ENCODE measurements at regions not wholly inside any gene's neighbourhood (a gene's known extent, or its start where the extent isn't known, plus 50 kb on each side); places are given as distances from the start of the nearest gene placed in this dataset.

DNA sequence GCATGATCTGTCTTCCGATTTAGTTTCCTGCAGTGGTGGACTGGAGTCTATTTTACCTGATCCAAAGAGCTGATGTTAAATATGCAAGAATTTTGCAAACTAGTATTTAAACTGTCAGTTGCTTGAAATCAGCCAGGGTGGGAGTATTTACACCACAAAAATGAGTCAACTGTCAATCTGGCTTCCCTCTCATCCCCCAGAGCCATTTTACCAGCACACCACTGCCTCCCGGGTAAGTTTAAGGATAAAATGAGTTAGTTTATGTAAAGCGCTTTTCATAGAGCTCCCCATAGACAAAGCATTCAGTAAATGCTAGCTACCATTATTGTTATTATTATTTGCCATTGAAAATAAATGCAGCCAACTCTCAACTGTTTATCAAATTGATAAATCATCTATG is 106.3 kb upstream of the FRMD6 start:
- Histone ChIP-seq H3K9me3 (ENCODE audit: control insufficient read depth in 5 of 5, low read length in 5 of 5) (no peaks in the 10 kb centered on the region), H3K27ac (ENCODE audit: low read depth, low read length) (no peak overlapping the region), H3K9ac (ENCODE audit: low read length in 5 of 5) (no peak overlapping the region), H3K36me3 (ENCODE audit: control insufficient read depth in 5 of 5, insufficient read depth in 5 of 5, low read length in 5 of 5) (no peaks in the 10 kb centered on the region), H3K4me3 (ENCODE audit: low read depth in 1 of 5, low read length in 5 of 5) (no peak overlapping the region), H3K27me3 (ENCODE audit: control insufficient read depth in 5 of 5, insufficient read depth in 4 of 5, low read length in 5 of 5) (no peaks in the 10 kb centered on the region), H3K4me1 (ENCODE audit: control insufficient read depth in 5 of 5, insufficient read depth in 5 of 5, low read length in 5 of 5) (no peaks in the 10 kb centered on the region)

DNA sequence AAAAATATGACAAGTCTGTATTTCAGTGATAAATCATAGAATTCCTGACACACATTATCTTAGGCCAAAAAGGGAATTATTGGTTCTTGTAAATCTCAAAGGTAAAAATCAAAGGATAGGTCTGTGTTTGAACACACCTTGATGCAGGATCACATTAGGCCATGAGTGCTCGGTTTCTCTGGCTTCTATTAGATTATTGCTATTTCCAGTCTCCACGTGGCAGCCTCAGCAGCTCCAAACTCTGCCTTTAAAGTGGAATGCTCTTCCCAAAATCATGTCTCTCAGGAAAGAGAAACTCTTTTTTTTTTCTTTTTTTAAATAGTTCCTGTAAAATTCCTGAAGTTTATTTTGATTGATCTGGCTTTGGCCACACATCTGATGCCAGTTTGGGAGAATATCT is 105.6 kb upstream of the FRMD6 start:
- Histone ChIP-seq H3K4me3 (ENCODE audit: low read depth in 1 of 5, low read length in 5 of 5) (no peak overlapping the region), H3K4me1 (ENCODE audit: control insufficient read depth in 5 of 5, insufficient read depth in 5 of 5, low read length in 5 of 5) (no peaks in the 10 kb centered on the region), H3K9ac (ENCODE audit: low read length in 5 of 5) (no peak overlapping the region), H3K27ac (ENCODE audit: low read depth, low read length) (no peak overlapping the region), H3K9me3 (ENCODE audit: control insufficient read depth in 5 of 5, low read length in 5 of 5) (no peaks in the 10 kb centered on the region), H3K36me3 (ENCODE audit: control insufficient read depth in 5 of 5, insufficient read depth in 5 of 5, low read length in 5 of 5) (no peaks in the 10 kb centered on the region), H3K27me3 (ENCODE audit: control insufficient read depth in 5 of 5, insufficient read depth in 4 of 5, low read length in 5 of 5) (no peaks in the 10 kb centered on the region)

DNA sequence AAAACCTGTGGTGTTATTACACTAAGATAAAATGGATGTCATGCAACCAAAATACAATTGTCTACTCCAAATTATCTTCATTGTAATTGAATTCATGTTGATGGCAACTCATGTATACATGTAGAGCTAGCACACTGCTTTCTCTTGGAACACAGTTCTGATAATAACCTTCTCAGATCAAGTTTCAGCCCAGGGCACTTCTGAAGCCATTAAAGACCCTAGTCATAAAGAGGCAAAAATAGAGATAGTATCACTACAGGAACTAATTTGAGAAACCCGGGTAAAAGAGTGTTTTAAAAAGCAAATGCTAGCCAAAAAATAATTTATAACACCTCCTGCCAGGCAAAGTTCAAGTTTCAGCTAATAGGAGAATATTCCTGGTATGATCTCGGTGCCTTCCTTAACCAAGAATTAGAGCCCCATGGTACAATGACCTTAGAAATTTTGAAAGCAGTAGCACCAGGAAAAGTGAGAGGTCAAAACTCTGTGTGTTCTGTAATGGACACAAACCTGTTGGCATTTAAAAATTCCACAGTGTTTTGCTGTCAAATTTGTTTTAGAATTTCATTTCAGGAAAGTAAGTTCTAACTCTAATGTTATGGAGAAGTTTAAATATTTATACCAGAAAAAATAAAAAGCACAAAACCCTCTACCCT is 105.0 kb upstream of the FRMD6 start:
- Histone ChIP-seq H3K9me3 (ENCODE audit: control insufficient read depth in 5 of 5, low read length in 5 of 5) (no peaks in the 10 kb centered on the region), H3K36me3 (ENCODE audit: control insufficient read depth in 5 of 5, insufficient read depth in 5 of 5, low read length in 5 of 5) (no peaks in the 10 kb centered on the region), H3K27me3 (ENCODE audit: control insufficient read depth in 5 of 5, insufficient read depth in 4 of 5, low read length in 5 of 5) (no peaks in the 10 kb centered on the region), H3K4me3 (ENCODE audit: low read depth in 1 of 5, low read length in 5 of 5) (no peak overlapping the region), H3K4me1 (ENCODE audit: control insufficient read depth in 5 of 5, insufficient read depth in 5 of 5, low read length in 5 of 5) (no peaks in the 10 kb centered on the region), H3K9ac (ENCODE audit: low read length in 5 of 5) (no peak overlapping the region), H3K27ac (ENCODE audit: low read depth, low read length) (no peak overlapping the region)

DNA sequence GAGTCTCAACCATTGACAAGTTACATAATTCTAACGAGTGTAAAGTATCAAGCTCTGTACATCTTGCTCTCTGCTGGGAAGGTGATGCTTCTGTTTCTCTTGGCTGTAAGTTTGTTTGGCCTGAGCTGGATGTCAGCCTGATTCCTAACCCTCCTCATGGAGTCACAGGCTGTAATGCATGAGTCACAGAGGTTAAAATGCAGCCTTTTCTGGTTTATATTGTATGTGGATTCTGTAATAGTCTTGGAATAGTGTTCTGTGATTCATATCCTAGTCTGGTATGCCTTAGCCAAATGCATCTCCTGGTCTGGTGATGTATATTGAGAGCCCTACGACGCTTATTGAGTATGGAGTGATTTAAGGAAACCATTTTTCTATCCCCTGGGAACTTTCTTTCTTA is 104.5 kb upstream of the FRMD6 start:
- H3K27me3 ChIP-seq (ENCODE audit: control insufficient read depth in 5 of 5, insufficient read depth in 4 of 5, low read length in 5 of 5): no peaks in the 10 kb centered on the region
- H3K36me3 ChIP-seq (ENCODE audit: control insufficient read depth in 5 of 5, insufficient read depth in 5 of 5, low read length in 5 of 5): no peaks in the 10 kb centered on the region
- no peaks in the 10 kb centered on the region for H3K4me1 ChIP-seq (ENCODE audit: control insufficient read depth in 5 of 5, insufficient read depth in 5 of 5, low read length in 5 of 5)
- H3K27ac ChIP-seq (ENCODE audit: low read depth, low read length): no peak overlapping the region
- no peak overlapping the region for H3K4me3 ChIP-seq (ENCODE audit: low read depth in 1 of 5, low read length in 5 of 5)
- H3K9ac ChIP-seq (ENCODE audit: low read length in 5 of 5): no peak overlapping the region
- H3K9me3 ChIP-seq (ENCODE audit: control insufficient read depth in 5 of 5, low read length in 5 of 5): no peaks in the 10 kb centered on the region

DNA sequence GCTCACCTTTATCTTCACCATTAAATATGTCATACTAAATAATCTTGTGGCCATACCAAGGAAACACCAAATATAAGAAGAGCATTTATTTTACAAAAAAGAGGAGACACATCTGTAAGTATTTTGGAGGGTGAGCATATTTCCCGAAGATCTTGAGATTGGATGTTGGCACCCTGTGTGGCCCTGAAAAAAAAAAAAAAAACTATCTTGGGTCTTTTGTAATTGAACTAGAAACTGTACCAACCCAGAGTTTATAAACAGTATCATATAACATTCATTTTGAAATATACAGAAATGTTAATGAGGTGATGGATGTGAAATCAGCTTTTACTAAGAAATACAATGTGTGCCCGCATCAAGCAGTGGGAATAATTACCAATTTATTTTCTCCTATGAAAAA is 104.0 kb upstream of the FRMD6 start:
- H3K9ac ChIP-seq (ENCODE audit: low read length in 5 of 5): no peak overlapping the region
- H3K4me3 ChIP-seq (ENCODE audit: low read depth in 1 of 5, low read length in 5 of 5): no peak overlapping the region
- H3K4me1 ChIP-seq (ENCODE audit: control insufficient read depth in 5 of 5, insufficient read depth in 5 of 5, low read length in 5 of 5): no peaks in the 10 kb centered on the region
- H3K27ac ChIP-seq (ENCODE audit: low read depth, low read length): no peak overlapping the region
- no peaks in the 10 kb centered on the region for H3K9me3 ChIP-seq (ENCODE audit: control insufficient read depth in 5 of 5, low read length in 5 of 5)
- H3K27me3 ChIP-seq (ENCODE audit: control insufficient read depth in 5 of 5, insufficient read depth in 4 of 5, low read length in 5 of 5): no peaks in the 10 kb centered on the region
- H3K36me3 ChIP-seq (ENCODE audit: control insufficient read depth in 5 of 5, insufficient read depth in 5 of 5, low read length in 5 of 5): no peaks in the 10 kb centered on the region

DNA sequence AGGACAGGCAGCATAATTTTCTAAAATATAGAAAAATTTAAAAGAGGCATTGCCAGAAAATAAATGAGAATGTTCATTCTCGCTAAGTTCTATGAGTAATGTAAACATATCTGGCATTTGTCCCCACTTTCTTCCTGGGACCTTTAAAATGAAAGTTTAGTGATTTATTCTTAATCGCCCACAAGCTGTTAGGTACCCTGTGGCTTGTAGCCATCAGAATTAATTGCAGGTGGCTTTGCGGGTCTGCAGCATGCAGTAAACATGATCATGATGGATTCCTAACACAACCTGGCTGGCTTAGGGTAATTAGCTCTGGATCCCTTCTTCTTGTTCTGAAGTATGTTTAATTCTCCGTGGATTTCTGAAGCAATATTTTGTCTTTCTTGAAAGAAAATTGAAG is 103.5 kb upstream of the FRMD6 start:
- Histone ChIP-seq H3K27ac (ENCODE audit: low read depth, low read length) (no peak overlapping the region), H3K27me3 (ENCODE audit: control insufficient read depth in 5 of 5, insufficient read depth in 4 of 5, low read length in 5 of 5) (no peaks in the 10 kb centered on the region), H3K36me3 (ENCODE audit: control insufficient read depth in 5 of 5, insufficient read depth in 5 of 5, low read length in 5 of 5) (no peaks in the 10 kb centered on the region), H3K4me3 (ENCODE audit: low read depth in 1 of 5, low read length in 5 of 5) (no peak overlapping the region), H3K9ac (ENCODE audit: low read length in 5 of 5) (no peak overlapping the region), H3K4me1 (ENCODE audit: control insufficient read depth in 5 of 5, insufficient read depth in 5 of 5, low read length in 5 of 5) (no peaks in the 10 kb centered on the region), H3K9me3 (ENCODE audit: control insufficient read depth in 5 of 5, low read length in 5 of 5) (no peaks in the 10 kb centered on the region)

DNA sequence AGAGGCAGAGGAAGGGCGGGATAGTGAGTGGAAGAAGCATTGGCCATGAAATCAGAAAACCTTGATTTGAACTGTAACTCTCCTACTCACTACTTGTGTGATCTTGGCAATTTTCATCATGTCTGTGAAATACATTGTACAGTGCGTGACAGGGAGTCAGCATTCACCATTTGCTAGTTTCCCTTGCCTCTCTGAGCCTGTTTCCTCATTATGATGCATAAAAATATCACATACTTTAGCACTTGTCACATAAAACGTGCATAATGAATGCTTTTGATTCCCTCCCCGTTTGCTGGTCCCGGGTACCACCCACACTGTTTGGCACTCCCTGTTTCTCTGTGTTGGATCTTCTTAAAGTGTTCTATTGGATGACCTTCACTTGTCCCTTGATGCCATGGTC is 101.1 kb upstream of the FRMD6 start:
- no peak overlapping the region for H3K27ac ChIP-seq (ENCODE audit: low read depth, low read length)

DNA sequence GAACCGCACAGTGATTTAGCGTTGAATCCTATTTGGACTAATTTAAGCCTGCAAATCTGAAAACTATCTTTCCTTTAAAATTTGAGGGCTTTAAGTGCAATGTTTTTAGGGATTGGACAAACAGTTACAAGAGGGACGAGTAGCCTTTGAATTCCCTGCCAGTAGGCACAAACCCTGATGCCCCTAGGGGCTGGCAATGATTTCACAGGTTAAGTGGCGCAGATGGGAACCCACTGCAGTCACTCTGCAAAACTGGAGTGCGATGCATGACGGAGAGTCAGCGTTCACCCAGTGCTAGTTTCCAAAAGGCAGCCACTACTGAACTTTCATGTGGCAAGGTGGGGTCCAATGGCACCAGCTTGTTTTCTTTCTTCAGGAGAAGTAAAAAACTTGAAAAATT is 99.4 kb upstream of the FRMD6 start:
- Histone ChIP-seq H3K36me3 (ENCODE audit: control insufficient read depth in 5 of 5, insufficient read depth in 5 of 5, low read length in 5 of 5) (no peaks in the 10 kb centered on the region), H3K27ac (ENCODE audit: low read depth, low read length) (no peak overlapping the region), H3K4me1 (ENCODE audit: control insufficient read depth in 5 of 5, insufficient read depth in 5 of 5, low read length in 5 of 5) (no peaks in the 10 kb centered on the region), H3K4me3 (ENCODE audit: low read depth in 1 of 5, low read length in 5 of 5) (no peak overlapping the region), H3K27me3 (ENCODE audit: control insufficient read depth in 5 of 5, insufficient read depth in 4 of 5, low read length in 5 of 5) (no peaks in the 10 kb centered on the region), H3K9ac (ENCODE audit: low read length in 5 of 5) (no peak overlapping the region), H3K9me3 (ENCODE audit: control insufficient read depth in 5 of 5, low read length in 5 of 5) (no peaks in the 10 kb centered on the region)

More for the DNA sequence above, 101.1 kb upstream of the FRMD6 start:
- no peak overlapping the region for H3K9ac ChIP-seq (ENCODE audit: low read length in 5 of 5)
- H3K4me3 ChIP-seq (ENCODE audit: low read depth in 1 of 5, low read length in 5 of 5): no peak overlapping the region
- H3K4me1 ChIP-seq (ENCODE audit: control insufficient read depth in 5 of 5, insufficient read depth in 5 of 5, low read length in 5 of 5): no peaks in the 10 kb centered on the region
- H3K36me3 ChIP-seq (ENCODE audit: control insufficient read depth in 5 of 5, insufficient read depth in 5 of 5, low read length in 5 of 5): no peaks in the 10 kb centered on the region
- no peaks in the 10 kb centered on the region for H3K27me3 ChIP-seq (ENCODE audit: control insufficient read depth in 5 of 5, insufficient read depth in 4 of 5, low read length in 5 of 5)
- no peaks in the 10 kb centered on the region for H3K9me3 ChIP-seq (ENCODE audit: control insufficient read depth in 5 of 5, low read length in 5 of 5)

DNA sequence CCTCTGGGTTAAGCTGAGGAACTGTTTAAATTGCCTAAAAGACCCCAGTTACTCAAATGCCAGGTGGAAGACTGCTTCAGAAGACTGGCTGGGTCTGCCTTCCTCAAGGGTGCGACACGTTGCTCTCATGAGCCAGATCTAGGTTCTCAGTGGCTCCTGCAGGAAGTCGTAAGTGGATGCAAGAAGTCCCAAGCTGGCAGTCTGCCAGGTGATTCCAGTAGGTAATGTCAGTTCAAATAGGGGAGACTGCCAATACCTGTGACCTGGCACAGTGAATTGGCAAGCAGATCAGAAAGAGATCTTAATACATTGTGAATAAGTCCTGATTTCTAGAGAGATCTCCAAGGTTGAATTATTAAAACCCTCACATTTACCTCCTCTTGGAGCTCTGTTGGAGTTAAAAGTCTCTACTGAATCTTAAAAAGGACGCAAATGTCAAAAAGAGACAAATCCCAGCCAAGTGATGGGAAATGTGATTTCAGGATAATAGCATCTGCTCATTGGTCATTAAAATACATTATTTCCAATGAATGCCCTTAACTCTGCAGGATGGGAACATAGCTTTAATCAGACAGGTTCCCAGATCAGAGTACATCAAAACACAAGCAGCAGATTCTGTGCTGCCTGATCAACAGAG is 98.8 kb upstream of the FRMD6 start:
- Histone ChIP-seq H3K9me3 (ENCODE audit: control insufficient read depth in 5 of 5, low read length in 5 of 5) (no peaks in the 10 kb centered on the region), H3K27me3 (ENCODE audit: control insufficient read depth in 5 of 5, insufficient read depth in 4 of 5, low read length in 5 of 5) (no peaks in the 10 kb centered on the region), H3K36me3 (ENCODE audit: control insufficient read depth in 5 of 5, insufficient read depth in 5 of 5, low read length in 5 of 5) (no peaks in the 10 kb centered on the region), H3K9ac (ENCODE audit: low read length in 5 of 5) (no peak overlapping the region), H3K4me1 (ENCODE audit: control insufficient read depth in 5 of 5, insufficient read depth in 5 of 5, low read length in 5 of 5) (no peaks in the 10 kb centered on the region), H3K27ac (ENCODE audit: low read depth, low read length) (no peak overlapping the region), H3K4me3 (ENCODE audit: low read depth in 1 of 5, low read length in 5 of 5) (no peak overlapping the region)

DNA sequence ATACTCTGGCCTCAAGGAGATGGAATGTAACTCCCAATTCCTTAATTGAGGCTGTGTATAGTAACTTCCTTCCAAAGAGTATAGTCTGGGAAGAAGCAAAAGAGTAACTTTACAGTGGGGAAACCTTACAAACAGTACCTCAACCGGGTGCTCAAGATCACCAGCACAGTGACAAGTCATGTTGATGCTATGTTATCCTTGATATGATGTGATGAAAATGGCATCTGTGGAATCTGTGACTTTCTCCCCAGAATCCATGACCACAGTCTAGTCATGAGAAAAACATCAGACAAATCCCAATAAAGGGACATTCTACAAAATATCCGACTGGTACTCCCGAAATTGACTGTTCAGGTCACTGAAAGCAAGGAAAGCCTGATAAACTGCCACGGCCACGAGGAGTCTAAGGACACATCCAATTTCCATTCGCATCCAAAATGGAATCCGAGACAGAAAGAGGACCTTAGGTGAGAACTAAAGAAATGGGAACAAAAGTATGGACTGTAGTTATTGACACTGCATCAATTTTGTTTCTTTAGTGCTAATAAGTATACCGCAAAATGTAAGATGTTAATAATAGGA is 97.3 kb upstream of the FRMD6 start:
- no peak overlapping the region for H3K4me3 ChIP-seq (ENCODE audit: low read depth in 1 of 5, low read length in 5 of 5)
- H3K9ac ChIP-seq (ENCODE audit: low read length in 5 of 5): no peak overlapping the region
- no peaks in the 10 kb centered on the region for H3K36me3 ChIP-seq (ENCODE audit: control insufficient read depth in 5 of 5, insufficient read depth in 5 of 5, low read length in 5 of 5)
- H3K27me3 ChIP-seq (ENCODE audit: control insufficient read depth in 5 of 5, insufficient read depth in 4 of 5, low read length in 5 of 5): no peaks in the 10 kb centered on the region
- no peak overlapping the region for H3K27ac ChIP-seq (ENCODE audit: low read depth, low read length)
- H3K4me1 ChIP-seq (ENCODE audit: control insufficient read depth in 5 of 5, insufficient read depth in 5 of 5, low read length in 5 of 5): no peaks in the 10 kb centered on the region
- no peaks in the 10 kb centered on the region for H3K9me3 ChIP-seq (ENCODE audit: control insufficient read depth in 5 of 5, low read length in 5 of 5)

All from subcutaneous abdominal adipose tissue (tissue), 5 donors.